Transverse colon (tissue), 4 donors: ENCODE measurements at regions not wholly inside any gene's neighbourhood (a gene's known extent, or its start where the extent isn't known, plus 50 kb on each side); places are given as distances from the start of the nearest gene placed in this dataset.

Source experiments
- POLR2A ChIP-seq: fragments of 450-650 bp; IDR thresholded peaks from one replicate; pipeline ENCODE4 v1.6.1; 2016; ENCODE audit warnings: antibody characterized with exemption, mild to moderate bottlenecking, moderate library complexity
- POLR2AphosphoS5 ChIP-seq, 3 donors: sonication (generic); formaldehyde crosslinking; IDR thresholded peaks; one replicate each; pipeline ENCODE4 v1.6.1; 2016; ENCODE audit warnings: antibody characterized with exemption in 3 of 3
- TF ChIP-seq, protein P1 (sequence below), 5 experiments: fragments of 200-600 bp in 3 of 5; fragments of 450-650 bp in 2 of 5; sonication (generic) in 3 of 5; IDR thresholded peaks; 1 replicate in 2 of 5; 2 replicates in 3 of 5; pipeline ENCODE4 v1.5.1; 2016 to 2017; ENCODE audit warnings: antibody characterized with exemption in 5 of 5, inconsistent platforms in 3 of 5, mild to moderate bottlenecking in 2 of 5, moderate library complexity in 1 of 5

DNA sequence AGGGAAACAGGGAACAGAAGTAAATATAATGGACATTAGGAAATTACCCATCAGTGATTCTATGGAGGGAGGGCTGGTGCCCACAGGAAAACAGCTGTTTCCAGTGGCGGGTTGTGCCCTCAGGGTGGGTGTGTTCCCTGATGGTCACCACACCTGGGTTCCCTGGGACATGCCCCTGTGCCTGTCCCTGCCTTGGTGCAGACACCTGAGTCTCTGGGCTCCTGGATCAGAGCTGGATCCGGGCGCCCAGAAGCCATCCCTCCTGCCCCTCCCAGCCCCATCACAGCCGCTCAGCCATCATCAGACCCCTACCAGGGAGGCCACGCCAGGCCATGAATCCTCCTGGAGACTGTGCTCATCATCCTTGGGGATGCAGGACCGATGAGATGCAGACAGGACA, 307.2 kb upstream of the SFSWAP start:
- TF ChIP-seq, protein P1, sequence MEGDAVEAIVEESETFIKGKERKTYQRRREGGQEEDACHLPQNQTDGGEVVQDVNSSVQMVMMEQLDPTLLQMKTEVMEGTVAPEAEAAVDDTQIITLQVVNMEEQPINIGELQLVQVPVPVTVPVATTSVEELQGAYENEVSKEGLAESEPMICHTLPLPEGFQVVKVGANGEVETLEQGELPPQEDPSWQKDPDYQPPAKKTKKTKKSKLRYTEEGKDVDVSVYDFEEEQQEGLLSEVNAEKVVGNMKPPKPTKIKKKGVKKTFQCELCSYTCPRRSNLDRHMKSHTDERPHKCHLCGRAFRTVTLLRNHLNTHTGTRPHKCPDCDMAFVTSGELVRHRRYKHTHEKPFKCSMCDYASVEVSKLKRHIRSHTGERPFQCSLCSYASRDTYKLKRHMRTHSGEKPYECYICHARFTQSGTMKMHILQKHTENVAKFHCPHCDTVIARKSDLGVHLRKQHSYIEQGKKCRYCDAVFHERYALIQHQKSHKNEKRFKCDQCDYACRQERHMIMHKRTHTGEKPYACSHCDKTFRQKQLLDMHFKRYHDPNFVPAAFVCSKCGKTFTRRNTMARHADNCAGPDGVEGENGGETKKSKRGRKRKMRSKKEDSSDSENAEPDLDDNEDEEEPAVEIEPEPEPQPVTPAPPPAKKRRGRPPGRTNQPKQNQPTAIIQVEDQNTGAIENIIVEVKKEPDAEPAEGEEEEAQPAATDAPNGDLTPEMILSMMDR (IDR thresholded peaks at IDR 0.05) = no peak
- TF ChIP-seq POLR2A = no peak
- no peak for TF ChIP-seq POLR2AphosphoS5 (IDR thresholded peaks at IDR 0.05)
